ENCODE measurements at regions not wholly inside any gene's neighbourhood (a gene's known extent, or its start where the extent isn't known, plus 50 kb on each side); places are given as distances from the start of the nearest gene placed in this dataset.

- TF ChIP-seq CTCF (IDR thresholded peaks at IDR 0.05) (no peak), ZFX (IDR thresholded peaks at IDR 0.05; ENCODE audit: borderline replicate concordance) (no peak)
These were observed 55.3 kb upstream of the LGALSL start for GRCh38 chr2:64398516-64399129.

Data from 22Rv1 (cell line).